ENCODE measurements at regions not wholly inside any gene's neighbourhood (a gene's known extent, or its start where the extent isn't known, plus 50 kb on each side); places are given as distances from the start of the nearest gene placed in this dataset.

DNA sequence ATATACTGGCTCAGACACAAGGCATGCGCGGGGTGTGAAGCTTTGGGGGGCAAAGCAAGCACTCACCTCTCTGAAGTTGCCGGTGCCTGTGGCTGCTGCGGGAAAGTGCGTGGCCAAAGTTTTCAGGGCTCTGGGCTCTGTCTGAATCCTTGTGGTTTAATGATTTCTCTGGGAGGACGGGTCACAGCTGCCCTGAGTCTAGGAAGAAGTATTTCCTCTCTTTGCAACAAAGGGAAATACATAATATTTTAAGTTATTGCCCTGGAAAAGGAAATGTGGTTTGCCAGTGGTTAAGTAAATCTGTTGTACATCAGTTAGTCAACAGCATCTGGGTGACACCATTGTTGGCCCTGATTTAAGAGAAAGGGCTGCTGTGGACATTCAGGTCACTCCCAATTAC lies 56.7 kb upstream of the ZDBF2 start:
- no peak overlapping the region for H3K4me3 ChIP-seq (replicated peaks in 1 of 3; ENCODE audit: insufficient read depth in 1 of 3, low read depth in 1 of 3, low read length in 3 of 3)
- peaks cover 2 to 16% of the 10 kb centered on the region in 2 experiments for H3K27me3 ChIP-seq (ENCODE audit: control insufficient read depth in 2 of 2, insufficient read depth in 2 of 2, low read length in 2 of 2)
- H3K79me2 ChIP-seq (ENCODE audit: control insufficient read depth, insufficient read depth, low read length): no peaks in the 10 kb centered on the region
- CTCF ChIA-PET: no interaction called here
- intact Hi-C loops (cut with micrococcal nuclease): no loop called here
- H3K9me1 ChIP-seq (replicated peaks; ENCODE audit: control insufficient read depth, extremely low read depth, insufficient read depth, low read length): no peaks in the 10 kb centered on the region
- no peak overlapping the region for H3K9ac ChIP-seq (replicated peaks; ENCODE audit: extremely low read depth, insufficient read depth, low read length)
- H3K27ac ChIP-seq (ENCODE audit: insufficient read depth, low read depth, low read length): no peak overlapping the region
- no peaks in the 10 kb centered on the region for H4K20me1 ChIP-seq (replicated peaks; ENCODE audit: control insufficient read depth, extremely low read depth, insufficient read depth, low read length)
- dilution Hi-C loops (cut with MboI; ENCODE audit: extremely low pct_ligation_motif_present, low sequenced_read_pairs): no loop called here
- H3K9me3 ChIP-seq (replicated peaks; ENCODE audit: control insufficient read depth, insufficient read depth, low read length): no peaks in the 10 kb centered on the region
- TF ChIP-seq POLR2AphosphoS5 (IDR thresholded peaks at IDR 0.05; ENCODE audit: insufficient read depth, low read depth, low read length) (no peak), EZH2 (IDR thresholded peaks at IDR 0.05; ENCODE audit: borderline replicate concordance, low read depth, low read length, severe bottlenecking) (peak; percentile 21), FOS (IDR thresholded peaks at IDR 0.05; ENCODE audit: borderline replicate concordance, insufficient read depth, low read length) (no peak), JUN (IDR thresholded peaks at IDR 0.05; ENCODE audit: borderline replicate concordance, insufficient read depth, insufficient read length, low read depth) (no peak), MYC (IDR thresholded peaks at IDR 0.05; ENCODE audit: low read depth, low read length) (no peak)
- TF ChIP-seq, protein P1, sequence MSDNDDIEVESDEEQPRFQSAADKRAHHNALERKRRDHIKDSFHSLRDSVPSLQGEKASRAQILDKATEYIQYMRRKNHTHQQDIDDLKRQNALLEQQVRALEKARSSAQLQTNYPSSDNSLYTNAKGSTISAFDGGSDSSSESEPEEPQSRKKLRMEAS (IDR thresholded peaks at IDR 0.05; ENCODE audit: insufficient read depth, insufficient read length): no peak
- POLR2A ChIA-PET: no interaction called here
- no peaks in the 10 kb centered on the region for H3K4me1 ChIP-seq (ENCODE audit: control insufficient read depth, extremely low read depth, insufficient read depth, low read length)
- peak; percentile 40 for DNase-seq (ENCODE audit: low read depth, low spot score)
- peak; percentile 12 for FAIRE-seq
- H3K4me2 ChIP-seq (ENCODE audit: insufficient read depth, low read length): no peak overlapping the region
- no TSS peak for BruUV-seq (replicated peaks)
- H3K36me3 ChIP-seq (ENCODE audit: control insufficient read depth in 2 of 2, extremely low read depth in 1 of 2, insufficient read depth in 2 of 2, low read length in 2 of 2): no peaks in the 10 kb centered on the region
- H2AFZ ChIP-seq (ENCODE audit: low read depth, low read length): no peak overlapping the region

DNA sequence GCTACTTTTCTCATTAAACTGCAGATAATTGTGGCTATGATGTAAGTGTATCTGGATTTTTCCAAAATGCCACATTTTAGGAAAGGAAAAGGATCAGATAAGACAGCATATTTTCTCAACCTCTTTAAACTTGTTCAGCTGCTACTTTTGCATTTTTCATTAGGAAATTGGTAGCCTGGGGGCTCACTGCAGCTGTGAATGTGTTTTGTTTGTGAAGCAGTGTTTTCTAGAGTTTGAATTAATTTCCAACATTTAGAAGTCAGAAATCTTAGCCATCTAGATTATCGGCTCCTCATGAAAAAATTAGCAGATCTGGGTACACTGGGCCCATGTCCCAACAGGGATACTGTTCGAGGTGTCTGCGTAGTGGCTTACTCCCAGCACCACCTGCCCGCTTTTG lies 56.3 kb upstream of the ZDBF2 start:
- H3K9ac ChIP-seq (replicated peaks; ENCODE audit: extremely low read depth, insufficient read depth, low read length): no peak overlapping the region
- no peaks in the 10 kb centered on the region for H3K79me2 ChIP-seq (ENCODE audit: control insufficient read depth, insufficient read depth, low read length)
- H3K4me3 ChIP-seq (replicated peaks in 1 of 3; ENCODE audit: insufficient read depth in 1 of 3, low read depth in 1 of 3, low read length in 3 of 3): no peak overlapping the region
- no peaks in the 10 kb centered on the region for H3K36me3 ChIP-seq (ENCODE audit: control insufficient read depth in 2 of 2, extremely low read depth in 1 of 2, insufficient read depth in 2 of 2, low read length in 2 of 2)
- no peaks in the 10 kb centered on the region for H3K4me1 ChIP-seq (ENCODE audit: control insufficient read depth, extremely low read depth, insufficient read depth, low read length)
- TF ChIP-seq POLR2A (IDR thresholded peaks at IDR 0.05; ENCODE audit: low read depth, low read length) (no peak), POLR2AphosphoS5 (IDR thresholded peaks at IDR 0.05; ENCODE audit: insufficient read depth, low read depth, low read length) (no peak), MYC (IDR thresholded peaks at IDR 0.05; ENCODE audit: low read depth, low read length) (no peak)
- TF ChIP-seq, protein P1 (IDR thresholded peaks at IDR 0.05; ENCODE audit: insufficient read depth, insufficient read length): no peak
- ChIA-PET CTCF (no interaction called here), POLR2A (no interaction called here)
- dilution Hi-C loops (cut with MboI; ENCODE audit: extremely low pct_ligation_motif_present, low sequenced_read_pairs): no loop called here
- FAIRE-seq: no peak
- no peak overlapping the region for H3K27ac ChIP-seq (ENCODE audit: insufficient read depth, low read depth, low read length)
- H3K9me3 ChIP-seq (replicated peaks; ENCODE audit: control insufficient read depth, insufficient read depth, low read length): no peaks in the 10 kb centered on the region
- H3K9me1 ChIP-seq (replicated peaks; ENCODE audit: control insufficient read depth, extremely low read depth, insufficient read depth, low read length): no peaks in the 10 kb centered on the region
- BruUV-seq (replicated peaks): no TSS peak
- no peak overlapping the region for H2AFZ ChIP-seq (ENCODE audit: low read depth, low read length)
- H3K27me3 ChIP-seq (ENCODE audit: control insufficient read depth in 2 of 2, insufficient read depth in 2 of 2, low read length in 2 of 2): peaks cover 2 to 16% of the 10 kb centered on the region in 2 experiments
- DNase-seq (ENCODE audit: low read depth, low spot score): no peak
- no peaks in the 10 kb centered on the region for H4K20me1 ChIP-seq (replicated peaks; ENCODE audit: control insufficient read depth, extremely low read depth, insufficient read depth, low read length)
- no peak overlapping the region for H3K4me2 ChIP-seq (ENCODE audit: insufficient read depth, low read length)
- intact Hi-C loops (cut with micrococcal nuclease): no loop called here

All from endothelial cell of umbilical vein (primary cell).